GM18519 (cell line): ENCODE measurements at regions not wholly inside any gene's neighbourhood (a gene's known extent, or its start where the extent isn't known, plus 50 kb on each side); places are given as distances from the start of the nearest gene placed in this dataset.

Experiments used
- ATAC-seq: cut with Tn5 transposase; IDR thresholded peaks from one replicate; pipeline ENCODE4 v1.9.1; 2021; ENCODE audit warnings: mild to moderate bottlenecking, moderate library complexity; ENCODE audit not compliant: unreplicated experiment, low FRiP score

GRCh38 chr5:34576891-34577666 lies 79.0 kb upstream of the RAI14 start:
- no peak for ATAC-seq

- no peak for ATAC-seq
These were observed 77.2 kb upstream of the RAI14 start for GRCh38 chr5:34578962-34579361.

GRCh38 chr5:34580983-34581382 lies 75.1 kb upstream of the RAI14 start:
- no peak for ATAC-seq

DNA sequence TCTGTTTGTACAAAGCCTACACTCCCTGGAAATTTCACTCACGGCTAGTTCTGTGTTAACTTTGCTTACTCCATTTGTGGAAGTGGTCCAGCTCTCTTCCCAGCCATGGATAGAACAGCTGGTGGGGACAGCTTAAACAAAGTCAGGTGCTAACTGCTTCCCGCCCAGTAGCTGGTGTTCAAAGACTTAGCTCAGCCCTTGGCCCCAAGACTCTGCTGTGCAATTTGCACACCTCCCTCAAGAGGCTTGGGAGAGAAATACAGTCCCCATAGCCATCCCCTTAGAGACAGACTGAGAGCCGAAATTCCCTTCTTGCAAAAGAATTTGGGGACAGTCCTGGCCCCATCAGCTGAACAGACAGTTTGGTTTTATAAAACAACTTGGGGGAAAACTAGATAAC lies 73.8 kb upstream of the RAI14 start:
- no peak for ATAC-seq

- ATAC-seq, result no peak
These were observed 73.0 kb upstream of the RAI14 start for GRCh38 chr5:34583167-34583566.

DNA sequence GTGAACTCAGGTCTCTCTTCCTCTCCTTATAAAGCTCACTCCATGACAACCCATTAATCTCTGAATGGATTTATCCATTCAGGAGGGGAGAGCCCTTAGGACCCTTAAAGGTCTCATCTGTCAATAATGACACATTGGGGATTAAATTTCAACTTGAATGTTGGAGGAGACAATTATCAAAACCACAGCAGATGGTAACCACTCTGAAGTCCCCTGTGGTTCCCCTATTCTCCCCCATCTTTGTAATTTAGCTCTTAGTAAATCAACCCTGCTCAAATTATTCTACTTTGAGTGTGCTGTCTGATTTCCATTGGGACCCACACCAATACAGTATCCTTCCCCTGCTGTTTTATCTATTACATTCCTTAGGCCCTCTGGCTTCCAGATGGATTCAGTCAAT lies 72.0 kb upstream of the RAI14 start:
- no peak for ATAC-seq

DNA sequence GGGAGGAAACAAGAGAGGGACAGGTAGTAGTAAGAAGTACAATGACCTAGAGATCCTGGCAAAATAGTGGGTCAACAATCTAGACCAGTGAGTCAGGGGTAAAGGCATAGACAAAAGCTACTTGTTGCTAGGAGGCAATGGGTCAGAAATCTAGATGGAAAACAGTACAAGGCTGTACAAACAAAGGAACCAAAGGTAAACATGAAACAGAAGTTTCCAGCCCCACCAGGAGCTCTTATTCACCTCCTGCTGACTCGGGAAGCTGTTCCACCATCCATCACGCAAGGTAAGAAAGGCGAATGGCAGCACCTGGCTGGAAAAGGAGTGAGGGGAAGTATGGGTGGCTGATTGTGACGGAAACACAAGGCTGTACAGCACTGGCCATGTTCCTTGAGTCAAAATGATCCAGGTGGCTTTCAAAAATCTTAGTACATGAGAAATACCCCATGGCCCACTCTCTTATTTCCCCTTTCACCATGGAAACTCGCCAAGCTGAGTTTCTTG lies 70.5 kb upstream of the RAI14 start:
- ATAC-seq, result no peak

DNA sequence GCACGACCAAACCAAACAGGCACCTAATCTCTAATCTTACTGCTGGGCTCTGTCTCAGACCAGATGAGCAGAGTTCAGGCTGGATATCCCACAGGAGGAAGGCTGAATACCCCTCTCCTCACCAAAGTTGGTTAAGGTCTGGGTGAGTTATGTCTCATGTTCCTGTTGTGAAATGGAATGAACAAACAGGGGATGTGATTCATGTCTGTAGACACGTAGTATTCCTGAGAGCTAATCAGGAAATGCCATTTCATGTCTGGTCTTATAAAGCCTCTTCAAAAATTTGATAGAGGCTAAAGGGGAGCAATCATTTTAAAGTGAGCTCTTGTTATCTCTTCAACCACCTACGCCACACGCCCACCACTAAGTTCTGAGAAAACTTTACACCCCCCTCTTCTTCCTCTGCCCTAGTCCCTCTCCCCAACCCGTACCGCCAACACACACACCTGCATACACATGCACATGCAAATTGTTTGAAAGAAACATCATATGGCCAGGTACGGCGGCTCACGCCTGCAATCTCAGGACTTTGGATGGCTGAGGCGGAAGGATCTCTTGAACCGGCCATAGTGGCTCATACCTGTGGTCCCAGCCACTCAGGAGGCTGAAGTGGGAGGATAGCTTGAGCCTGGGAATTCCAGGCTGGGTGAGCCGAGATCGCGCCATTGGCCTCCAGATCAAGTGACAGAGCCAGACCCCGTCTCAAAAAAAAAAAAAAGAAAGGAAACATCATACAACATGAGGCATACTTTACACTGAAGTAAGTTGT lies 69.8 kb upstream of the RAI14 start:
- ATAC-seq, result no peak

DNA sequence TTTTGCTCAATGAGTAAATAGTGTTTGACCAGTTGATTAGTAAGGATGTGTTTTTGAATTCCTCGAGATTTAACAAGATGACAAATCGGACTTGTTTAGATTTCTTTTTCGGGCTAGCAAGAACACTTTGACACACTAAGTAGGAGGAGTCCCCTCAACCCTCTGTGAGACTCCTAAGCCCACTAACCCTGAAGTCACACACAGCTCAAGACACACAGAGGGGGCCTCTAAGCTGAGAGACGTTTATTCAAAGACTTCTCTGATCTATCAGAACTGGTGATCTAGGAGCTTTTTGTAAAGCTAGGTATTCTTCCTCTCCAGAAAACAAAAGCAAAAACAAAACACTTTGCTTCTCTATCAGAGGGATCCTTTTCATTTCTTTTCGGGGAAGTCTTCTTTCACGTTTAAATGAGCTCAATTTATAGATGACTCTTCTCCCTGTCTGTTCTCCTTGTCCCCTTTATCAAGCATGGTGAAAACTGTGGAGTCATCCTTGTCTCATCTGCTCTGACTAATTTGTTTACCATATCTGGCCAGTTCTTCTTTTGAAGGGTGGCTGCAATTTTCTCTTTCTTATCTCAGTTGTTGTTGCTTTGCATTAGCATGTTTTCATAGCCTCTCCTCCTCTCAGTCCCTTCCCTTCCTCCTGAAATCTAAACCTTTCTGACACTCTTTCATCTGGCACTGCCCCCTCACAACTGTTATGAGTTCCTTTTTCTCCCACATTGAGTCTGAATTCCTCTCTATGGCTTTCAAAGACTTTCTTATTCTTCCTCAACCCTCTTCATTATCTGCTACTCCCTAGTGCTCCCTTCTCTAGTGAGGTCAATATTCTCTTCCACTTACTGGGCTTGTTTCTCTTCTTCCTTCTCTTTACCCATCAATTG lies 68.5 kb upstream of the RAI14 start:
- no peak for ATAC-seq

- ATAC-seq, result no peak
These were observed 66.3 kb upstream of the RAI14 start for GRCh38 chr5:34589832-34590231.

- ATAC-seq, result no peak
These were observed 64.4 kb upstream of the RAI14 start for GRCh38 chr5:34591723-34592122.

GRCh38 chr5:34597034-34598027 lies 58.8 kb upstream of the RAI14 start:
- ATAC-seq, result no peak

DNA sequence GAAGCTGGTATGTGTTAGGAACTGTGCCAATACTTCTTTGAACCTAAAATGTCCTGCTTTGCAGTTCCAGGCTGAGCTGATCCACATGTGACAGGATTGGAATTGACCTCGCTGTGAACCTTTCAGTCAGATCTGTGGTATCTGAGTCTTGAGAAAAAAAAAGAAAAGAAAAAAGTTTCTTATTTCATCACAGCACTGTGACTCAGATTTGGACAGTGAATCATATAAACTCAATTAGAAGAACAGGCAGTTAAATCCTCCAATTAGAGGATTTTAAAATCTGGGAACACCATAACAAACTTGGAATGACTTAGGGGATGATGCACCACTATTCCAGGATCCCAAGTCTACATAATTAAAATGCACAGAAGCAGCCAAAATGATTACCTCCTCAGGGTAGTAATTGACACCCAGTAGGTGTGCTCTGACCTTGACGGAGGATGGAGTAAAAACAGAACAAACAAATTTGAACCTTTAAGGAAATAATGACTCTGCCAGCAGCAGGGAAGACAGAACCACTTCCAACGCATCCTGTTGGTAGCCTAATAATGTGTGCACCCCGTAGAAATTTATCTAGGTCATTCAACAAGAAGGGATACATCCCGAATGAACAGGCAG lies 57.8 kb upstream of the RAI14 start:
- no peak for ATAC-seq

DNA sequence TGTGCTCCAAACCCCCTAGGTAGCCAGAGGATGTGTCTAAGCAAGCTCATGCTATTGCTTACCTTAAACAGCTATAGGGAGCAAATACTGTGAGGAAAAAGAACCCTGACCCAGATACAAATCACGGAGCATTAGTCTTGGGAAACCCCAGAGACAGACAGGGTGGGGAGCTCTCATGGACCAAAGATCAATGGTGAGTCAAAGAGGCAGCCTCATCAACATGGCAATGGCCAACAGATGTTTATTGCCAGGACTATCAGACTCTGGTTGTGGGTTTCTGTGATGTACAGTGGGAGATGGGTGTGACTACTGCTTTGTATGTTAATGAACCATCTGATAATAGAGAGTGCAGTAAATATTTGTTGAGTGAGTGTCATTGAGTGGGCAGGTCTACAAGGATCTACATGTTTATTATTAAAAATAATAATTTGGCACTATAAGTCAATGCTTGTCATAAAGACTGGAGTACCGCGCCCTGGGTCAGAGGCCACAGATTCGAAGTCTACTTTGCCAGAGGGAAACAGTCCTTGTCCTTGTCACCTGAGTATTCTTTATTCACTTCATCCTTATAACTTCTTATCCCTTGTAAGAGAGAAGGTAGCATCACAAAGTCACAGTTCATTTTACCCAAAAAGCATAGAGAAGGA lies 56.5 kb upstream of the RAI14 start:
- ATAC-seq, result no peak

DNA sequence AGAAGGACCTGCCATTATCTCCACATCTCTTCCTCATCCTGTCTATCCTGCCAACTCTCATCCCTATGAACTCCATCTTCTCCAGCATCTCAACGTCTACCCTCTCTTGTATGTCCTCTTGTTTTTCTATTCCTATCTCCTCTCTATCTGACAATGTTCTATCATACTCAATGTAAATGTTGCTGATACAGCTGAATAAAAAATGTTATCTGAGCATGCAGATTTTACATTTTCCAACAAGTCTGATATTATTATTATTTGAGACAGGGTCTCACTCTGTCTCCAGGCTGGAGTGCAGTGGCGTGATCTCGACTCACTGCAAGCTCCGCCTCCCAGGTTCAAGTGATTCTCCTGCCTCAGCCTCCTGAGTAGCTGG lies 56.0 kb upstream of the RAI14 start:
- no peak for ATAC-seq

- no peak for ATAC-seq
These were observed 52.8 kb upstream of the RAI14 start for GRCh38 chr5:34603378-34603777.

DNA sequence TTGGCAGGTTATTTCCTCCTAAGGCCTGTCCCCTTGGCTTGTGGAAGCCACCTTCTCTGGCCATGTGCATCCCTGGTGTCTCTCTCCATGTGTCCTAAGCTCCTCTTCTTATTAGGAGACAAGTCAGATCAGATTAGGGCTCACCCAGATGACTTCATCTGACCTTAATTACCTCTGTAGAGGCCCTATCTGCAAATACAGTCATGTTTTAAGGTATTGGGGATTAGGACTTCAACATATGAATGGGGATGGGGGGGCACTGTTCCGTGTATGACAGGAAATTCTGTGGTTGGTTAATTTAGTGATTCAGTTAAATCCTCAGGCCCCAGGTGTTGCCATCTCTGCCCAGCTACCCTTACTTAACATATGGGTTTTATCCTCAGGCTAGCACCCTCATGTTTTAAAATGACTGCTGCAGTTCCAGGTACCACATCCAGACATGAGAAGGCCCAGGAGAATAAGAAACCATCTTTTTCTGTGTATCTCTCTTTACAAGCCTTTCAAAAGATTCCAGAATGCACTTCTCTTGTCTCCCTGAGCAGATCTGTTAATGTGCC lies 51.9 kb upstream of the RAI14 start:
- ATAC-seq, result no peak

GRCh38 chr5:34606101-34606500 lies 50.0 kb upstream of the RAI14 start:
- ATAC-seq, result no peak
